ENCODE measurements at regions not wholly inside any gene's neighbourhood (a gene's known extent, or its start where the extent isn't known, plus 50 kb on each side); places are given as distances from the start of the nearest gene placed in this dataset.

- TF ChIP-seq CTCF (IDR thresholded peaks at IDR 0.05) (no peak), POLR2A (IDR thresholded peaks at IDR 0.05) (no peak)
Measured at GRCh38 chr2:18180912-18181311, 302.4 kb downstream of the KCNS3 start.
